ENCODE measurements at regions not wholly inside any gene's neighbourhood (a gene's known extent, or its start where the extent isn't known, plus 50 kb on each side); places are given as distances from the start of the nearest gene placed in this dataset.

DNA sequence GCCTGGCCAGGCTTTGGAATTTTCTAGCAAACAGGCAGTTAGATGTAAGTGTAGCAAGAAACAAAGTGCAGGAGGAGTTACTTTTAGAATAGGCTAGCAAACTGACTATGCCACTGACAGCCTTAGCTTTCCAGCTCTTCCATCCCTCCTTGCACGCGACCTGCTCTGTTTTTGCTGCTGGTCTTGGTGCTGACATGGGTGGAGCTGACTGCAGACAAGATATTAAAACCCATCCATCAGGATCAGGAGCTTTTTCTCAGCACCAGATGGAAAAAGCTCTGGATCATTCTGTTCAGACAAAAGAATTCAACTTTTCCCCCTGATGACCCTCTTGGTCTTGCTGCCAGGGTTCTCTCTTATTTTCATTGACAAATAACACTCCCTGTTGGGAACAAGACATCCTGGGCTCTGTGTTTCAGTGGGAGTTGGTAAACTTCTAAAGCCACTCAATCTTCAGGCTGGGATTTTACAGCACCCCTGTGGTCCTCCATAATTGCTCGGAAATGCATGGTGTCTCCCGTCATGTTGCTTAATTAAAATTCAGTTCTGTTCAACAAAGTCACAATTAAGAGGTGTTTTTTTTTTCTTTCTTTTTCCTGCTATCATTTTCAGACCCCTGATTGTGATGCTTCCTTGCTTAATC, 240.0 kb upstream of the LARGE1 start:
- Histone ChIP-seq H3K36me3 (no peaks in the 10 kb centered on the region), H3K9me3 (no peaks in the 10 kb centered on the region), H3K4me1 (no peaks in the 10 kb centered on the region), H3K27ac (no peak overlapping the region), H3K4me3 (no peak overlapping the region), H3K27me3 (peaks cover 0 to 5% (median 0%) of the 10 kb centered on the region in 9 donors)
- ATAC-seq: no peak
- no peak for DNase-seq
- 32 to 53% (median 39%) methylated on average over 4 of the region's 4 CpGs for WGBS, 4 donors
- intact Hi-C loops (cut with DNase I): no loop called here
- TF ChIP-seq, protein P1, sequence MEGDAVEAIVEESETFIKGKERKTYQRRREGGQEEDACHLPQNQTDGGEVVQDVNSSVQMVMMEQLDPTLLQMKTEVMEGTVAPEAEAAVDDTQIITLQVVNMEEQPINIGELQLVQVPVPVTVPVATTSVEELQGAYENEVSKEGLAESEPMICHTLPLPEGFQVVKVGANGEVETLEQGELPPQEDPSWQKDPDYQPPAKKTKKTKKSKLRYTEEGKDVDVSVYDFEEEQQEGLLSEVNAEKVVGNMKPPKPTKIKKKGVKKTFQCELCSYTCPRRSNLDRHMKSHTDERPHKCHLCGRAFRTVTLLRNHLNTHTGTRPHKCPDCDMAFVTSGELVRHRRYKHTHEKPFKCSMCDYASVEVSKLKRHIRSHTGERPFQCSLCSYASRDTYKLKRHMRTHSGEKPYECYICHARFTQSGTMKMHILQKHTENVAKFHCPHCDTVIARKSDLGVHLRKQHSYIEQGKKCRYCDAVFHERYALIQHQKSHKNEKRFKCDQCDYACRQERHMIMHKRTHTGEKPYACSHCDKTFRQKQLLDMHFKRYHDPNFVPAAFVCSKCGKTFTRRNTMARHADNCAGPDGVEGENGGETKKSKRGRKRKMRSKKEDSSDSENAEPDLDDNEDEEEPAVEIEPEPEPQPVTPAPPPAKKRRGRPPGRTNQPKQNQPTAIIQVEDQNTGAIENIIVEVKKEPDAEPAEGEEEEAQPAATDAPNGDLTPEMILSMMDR (IDR thresholded peaks at IDR 0.05): no peak
- no peak for TF ChIP-seq POLR2A (IDR thresholded peaks at IDR 0.05)

DNA sequence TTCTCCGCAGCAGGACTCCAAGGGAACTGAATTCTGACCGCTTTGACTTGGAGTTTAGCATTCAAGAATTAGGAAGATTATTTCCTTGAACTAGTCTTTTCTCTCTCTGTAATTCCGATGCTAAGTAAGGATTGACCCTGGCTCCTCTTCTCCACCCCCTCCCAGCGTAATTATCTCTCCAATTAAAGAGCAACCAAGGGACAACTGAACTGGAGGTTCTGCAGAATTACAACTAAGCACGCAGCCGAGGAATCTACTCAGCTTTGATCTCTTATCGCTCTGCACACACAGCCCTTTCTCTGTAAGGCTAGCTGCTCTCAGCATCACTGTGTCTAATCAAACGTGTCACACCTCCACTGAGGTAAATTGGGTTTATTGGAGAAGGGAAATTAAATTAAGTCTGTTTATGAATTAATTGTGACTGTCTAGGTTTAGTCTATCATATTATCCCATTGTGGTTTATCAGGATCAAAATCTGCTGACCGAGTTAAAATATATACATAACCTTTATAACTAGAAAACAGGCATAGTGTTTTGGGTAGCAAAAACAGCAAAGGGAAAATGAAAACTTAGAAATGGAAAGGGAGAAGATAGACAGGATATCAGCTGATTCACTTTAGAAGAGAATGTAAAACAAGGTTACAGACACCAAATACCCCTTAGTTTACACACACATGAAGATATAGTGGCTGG, 241.3 kb upstream of the LARGE1 start:
- intact Hi-C loops (cut with DNase I): no loop called here
- Histone ChIP-seq H3K27me3 (peaks cover 0 to 5% (median 0%) of the 10 kb centered on the region in 9 donors), H3K4me3 (no peak overlapping the region), H3K9me3 (no peaks in the 10 kb centered on the region), H3K4me1 (no peaks in the 10 kb centered on the region), H3K27ac (no peak overlapping the region), H3K36me3 (no peaks in the 10 kb centered on the region)
- WGBS, 4 donors: 49 to 60% (median 52%) methylated on average over 9 of the region's 9 CpGs
- ATAC-seq: no peak
- TF ChIP-seq POLR2A (IDR thresholded peaks at IDR 0.05): no peak
- TF ChIP-seq, protein P1 (IDR thresholded peaks at IDR 0.05): no peak
- no peak for DNase-seq

DNA sequence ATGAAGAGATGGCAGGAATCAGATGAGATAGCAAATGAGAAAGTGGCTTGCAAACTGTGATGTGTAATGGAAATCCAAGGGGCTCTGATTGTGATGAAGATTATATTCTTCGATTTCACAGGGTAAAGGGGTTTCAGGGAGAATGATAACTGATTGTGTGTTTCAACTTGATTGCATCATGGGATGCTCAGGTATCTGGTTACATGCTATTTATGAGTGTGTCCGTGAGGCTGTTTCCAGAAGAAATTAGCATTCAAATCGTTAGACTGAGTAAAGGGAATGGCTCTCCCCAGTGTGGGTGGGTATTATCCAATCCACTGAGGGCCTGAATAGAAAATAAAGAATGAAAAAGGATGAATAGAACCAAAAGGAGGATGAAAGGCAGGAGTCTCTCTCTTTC, 278.7 kb upstream of the LARGE1 start:
- no peaks in the 10 kb centered on the region for H3K4me1 ChIP-seq
- H3K27ac ChIP-seq: no peak overlapping the region
- H3K27me3 ChIP-seq: no peaks in the 10 kb centered on the region
- intact Hi-C loops (cut with DNase I): no loop called here
- H3K4me3 ChIP-seq: no peak overlapping the region
- TF ChIP-seq POLR2A (IDR thresholded peaks at IDR 0.05): no peak
- TF ChIP-seq, protein P1 (IDR thresholded peaks at IDR 0.05): no peak
- WGBS, 4 donors: 56 to 72% (median 62%) methylated on average over 3 of the region's 3 CpGs
- no peaks in the 10 kb centered on the region for H3K36me3 ChIP-seq
- no peak for ATAC-seq
- no peaks in the 10 kb centered on the region for H3K9me3 ChIP-seq
- no peak for DNase-seq

DNA sequence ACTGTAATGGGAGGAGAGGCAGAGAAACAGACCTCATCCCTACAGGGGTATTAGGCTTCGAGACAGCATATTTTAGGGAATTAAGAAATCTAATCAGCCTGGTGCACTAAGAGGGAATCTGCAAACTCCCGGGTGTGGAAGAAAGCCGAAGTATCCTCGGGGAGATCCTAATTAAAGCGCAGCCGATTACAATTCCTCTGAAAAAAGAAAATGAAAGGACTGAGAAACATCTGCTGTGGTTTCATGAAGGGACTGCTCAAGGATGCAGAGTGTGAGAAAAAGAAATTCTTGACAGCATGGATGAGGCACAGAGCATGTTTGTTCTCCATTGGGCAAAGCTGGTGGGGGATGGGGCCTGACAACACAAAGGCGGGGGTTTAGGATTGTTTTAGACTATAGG, 290.0 kb upstream of the LARGE1 start:
- 68 to 73% (median 71%) methylated on average over 7 of the region's 7 CpGs for WGBS, 4 donors
- no peak for TF ChIP-seq POLR2A (IDR thresholded peaks at IDR 0.05)
- TF ChIP-seq, protein P1 (IDR thresholded peaks at IDR 0.05): no peak
- ATAC-seq: no peak

More for the DNA sequence above, 290.0 kb upstream of the LARGE1 start:
- intact Hi-C loops (cut with DNase I): no loop called here
- no peak for DNase-seq
- H3K27ac ChIP-seq: no peak overlapping the region
- peaks cover 0 to 5% (median 0%) of the 10 kb centered on the region in 9 donors for H3K27me3 ChIP-seq
- peaks cover 0 to 32% (median 0%) of the 10 kb centered on the region in 12 donors for H3K9me3 ChIP-seq
- H3K4me3 ChIP-seq: no peak overlapping the region
- no peaks in the 10 kb centered on the region for H3K36me3 ChIP-seq
- H3K4me1 ChIP-seq: no peaks in the 10 kb centered on the region

All from heart left ventricle (tissue), 16 donors.